ENCODE measurements at regions not wholly inside any gene's neighbourhood (a gene's known extent, or its start where the extent isn't known, plus 50 kb on each side); places are given as distances from the start of the nearest gene placed in this dataset.

DNA sequence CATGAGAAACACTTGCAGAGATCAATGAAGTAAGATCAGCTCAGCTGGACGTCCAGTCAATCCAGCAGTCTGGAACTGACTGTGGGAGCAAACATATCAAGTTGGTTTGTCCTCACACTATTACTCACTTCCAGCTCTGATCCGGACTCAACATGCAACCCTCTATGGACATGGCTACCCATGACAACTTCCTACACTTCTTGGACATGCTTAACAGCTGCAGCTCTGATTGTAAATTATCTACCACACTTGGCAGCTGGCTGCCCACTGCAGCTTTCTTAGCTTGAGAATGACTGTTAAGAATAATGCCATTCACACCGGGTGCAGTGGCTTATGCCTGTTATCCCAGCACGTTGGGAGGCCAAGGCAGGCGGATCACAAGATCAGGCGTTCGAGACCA lies 429.8 kb downstream of the EPHA4 start:
- TF ChIP-seq CTCF (conservative IDR thresholded peaks at IDR 0.05; ENCODE audit: low read depth, low read length) = no peak
- DNase-seq (ENCODE audit: low read depth) = no peak
- no peak overlapping the region for H3K4me3 ChIP-seq (ENCODE audit: low read depth, low read length)

DNA sequence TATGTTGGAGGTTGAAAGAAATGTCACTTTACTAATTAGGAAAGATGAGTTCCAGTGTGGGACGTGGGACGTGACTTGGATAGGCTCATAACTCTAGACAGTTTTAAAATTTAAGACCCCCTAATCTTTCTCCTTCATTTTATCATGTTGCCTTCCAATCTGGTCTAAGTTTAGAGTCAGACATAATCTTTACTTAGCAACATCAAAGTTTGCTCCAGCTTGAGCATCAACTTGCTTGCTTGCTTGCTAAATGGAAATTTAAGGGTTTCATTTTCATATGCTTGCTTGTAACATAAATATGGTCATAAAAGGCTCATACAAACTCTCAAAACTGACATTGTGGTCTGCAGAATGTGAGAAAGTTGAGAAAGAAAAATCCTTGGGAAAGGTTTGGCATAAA lies 428.9 kb downstream of the EPHA4 start:
- TF ChIP-seq CTCF (conservative IDR thresholded peaks at IDR 0.05; ENCODE audit: low read depth, low read length) = no peak
- DNase-seq (ENCODE audit: low read depth) = no peak
- H3K4me3 ChIP-seq (ENCODE audit: low read depth, low read length) = no peak overlapping the region

DNA sequence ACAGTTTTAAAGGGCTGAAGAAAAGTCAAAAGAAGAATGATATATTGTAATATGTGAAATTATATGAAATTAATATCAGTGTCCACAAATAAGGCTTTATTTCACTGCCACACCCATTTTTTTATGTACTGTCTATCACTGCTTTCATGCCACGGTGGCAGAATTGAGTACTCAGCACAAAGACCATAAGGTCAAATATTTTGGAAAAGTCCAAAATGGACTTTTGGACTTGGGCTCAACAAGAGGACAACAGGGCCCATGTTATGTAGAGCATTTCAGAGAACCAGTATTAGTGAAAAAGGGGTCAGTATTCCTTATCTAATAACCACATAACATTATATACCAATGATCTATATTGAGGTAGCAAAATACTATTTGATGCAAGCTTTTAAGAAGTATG lies 427.2 kb downstream of the EPHA4 start:
- no peak for DNase-seq (ENCODE audit: low read depth)
- no peak overlapping the region for H3K4me3 ChIP-seq (ENCODE audit: low read depth, low read length)
- no peak for TF ChIP-seq CTCF (conservative IDR thresholded peaks at IDR 0.05; ENCODE audit: low read depth, low read length)

DNA sequence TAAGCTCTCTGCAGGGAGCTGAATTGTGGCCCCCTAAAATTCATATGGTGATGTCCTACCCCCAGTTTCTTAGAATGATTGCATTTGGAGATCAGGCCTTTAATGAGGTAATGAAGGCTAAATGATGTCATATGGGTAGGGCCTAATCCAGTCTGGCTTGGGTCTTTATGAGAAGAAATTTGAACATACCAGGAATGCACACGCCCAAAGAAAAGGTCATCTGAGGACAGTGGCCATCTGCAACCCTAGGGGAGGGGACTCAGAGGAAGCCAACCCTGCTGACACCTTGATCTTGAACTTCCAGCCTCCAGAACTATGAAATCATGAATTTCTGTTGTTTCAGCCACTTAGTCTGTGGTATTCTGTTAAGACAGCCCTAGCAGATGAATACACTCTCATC lies 426.7 kb downstream of the EPHA4 start:
- no peak for DNase-seq (ENCODE audit: low read depth)
- TF ChIP-seq CTCF (conservative IDR thresholded peaks at IDR 0.05; ENCODE audit: low read depth, low read length) = no peak
- no peak overlapping the region for H3K4me3 ChIP-seq (ENCODE audit: low read depth, low read length)

- TF ChIP-seq CTCF (conservative IDR thresholded peaks at IDR 0.05; ENCODE audit: low read depth, low read length) = no peak
- no peak overlapping the region for H3K4me3 ChIP-seq (ENCODE audit: low read depth, low read length)
- DNase-seq (ENCODE audit: low read depth) = no peak
Measured at GRCh38 chr2:221153226-221153625, 418.9 kb downstream of the EPHA4 start.

- no peak overlapping the region for H3K4me3 ChIP-seq (ENCODE audit: low read depth, low read length)
- no peak for DNase-seq (ENCODE audit: low read depth)
- TF ChIP-seq CTCF (conservative IDR thresholded peaks at IDR 0.05; ENCODE audit: low read depth, low read length) = no peak
Measured at GRCh38 chr2:221154176-221154575, 417.9 kb downstream of the EPHA4 start.

DNA sequence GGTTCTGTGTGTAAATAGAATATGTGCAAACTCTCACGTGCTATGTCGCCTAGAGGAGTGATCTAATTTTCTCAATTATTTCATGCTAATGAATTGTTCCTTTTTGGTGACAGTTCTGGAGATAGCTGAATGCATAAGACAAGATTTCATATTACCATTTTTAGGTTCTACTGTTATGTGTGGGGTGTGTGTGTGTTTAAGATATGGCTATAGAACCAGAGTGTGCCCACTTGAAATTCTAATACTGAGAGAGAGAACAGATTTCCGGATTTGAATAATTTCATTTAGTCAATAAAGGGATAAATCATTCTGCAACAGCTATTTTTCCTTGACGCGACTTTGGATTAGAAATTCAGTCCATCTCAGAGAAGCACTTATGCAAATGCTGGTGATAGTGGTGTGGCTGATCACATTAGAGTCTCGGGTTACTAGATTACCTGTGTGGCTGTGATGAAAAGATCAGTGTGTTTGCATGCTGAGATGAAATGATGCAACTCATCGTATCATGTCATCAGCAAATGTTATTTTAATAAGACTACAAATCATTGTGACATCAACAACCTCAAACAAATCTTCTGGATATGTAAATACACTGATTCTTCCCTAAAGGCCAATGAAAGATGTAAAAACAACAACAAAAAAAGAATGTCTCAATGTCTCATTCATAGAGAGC lies 415.9 kb downstream of the EPHA4 start:
- no peak overlapping the region for H3K4me3 ChIP-seq (ENCODE audit: low read depth, low read length)
- TF ChIP-seq CTCF (conservative IDR thresholded peaks at IDR 0.05; ENCODE audit: low read depth, low read length) = no peak
- DNase-seq (ENCODE audit: low read depth) = no peak
